HEK293 (cell line): ENCODE measurements at regions not wholly inside any gene's neighbourhood (a gene's known extent, or its start where the extent isn't known, plus 50 kb on each side); places are given as distances from the start of the nearest gene placed in this dataset.

ENCODE experiments used
- CTCF ChIA-PET: fragments of 350-600 bp; formaldehyde crosslinking; extraction: SDS; loops from one replicate; lab custom pipeline; 2021; ENCODE audit warnings: antibody characterized with exemption; lab: Yijun Ruan, JAX
- POLR2A ChIA-PET: fragments of 300-600 bp; formaldehyde crosslinking; extraction: SDS; loops from one replicate; lab custom pipeline; 2020; ENCODE audit warnings: antibody characterized with exemption, inconsistent platforms; lab: Yijun Ruan, JAX
- H3K27ac ChIP-seq: fragments of 200-500 bp; sonication (Bioruptor generic); 2 replicates; pipeline ENCODE4 v1.5.1; 2014; ENCODE audit warnings: low read depth, low read length, control low read depth, inconsistent platforms; ENCODE audit errors: extremely low read depth
- H3K36me3 ChIP-seq, 2 experiments: fragments of 200-500 bp in 1 of 2; sonication (Bioruptor generic) in 1 of 2; 1 replicate in 1 of 2; 2 replicates in 1 of 2; pipeline ENCODE4 v1.5.1; 2014 to 2017; ENCODE audit warnings: inconsistent platforms in 2 of 2, low read length in 2 of 2; ENCODE audit not compliant: control insufficient read depth in 2 of 2, insufficient read depth in 1 of 2
- H3K4me1 ChIP-seq: fragments of 200-500 bp; sonication (Bioruptor generic); 2 replicates; pipeline ENCODE4 v1.5.1; 2014; ENCODE audit warnings: mild to moderate bottlenecking, low read length, inconsistent platforms; ENCODE audit not compliant: control insufficient read depth, insufficient read depth
- H3K4me3 ChIP-seq: 2 replicates; pipeline ENCODE4 v1.5.1; 2011; ENCODE audit warnings: low read depth, mild to moderate bottlenecking, control low read depth, low read length, moderate library complexity
- H3K9me3 ChIP-seq: fragments of 200-500 bp; sonication (Bioruptor generic); 2 replicates; pipeline ENCODE4 v1.5.1; 2014; ENCODE audit warnings: low read depth, low read length, inconsistent platforms; ENCODE audit not compliant: control insufficient read depth, insufficient read depth
- HIC1 ChIP-seq: fragments of 450-650 bp; formaldehyde crosslinking; IDR thresholded peaks from 2 replicates; pipeline ENCODE4 v1.5.1; 2016; ENCODE audit warnings: missing biosample characterization, missing genetic modification characterization
- PRDM4 ChIP-seq: fragments of 450-650 bp; formaldehyde crosslinking; IDR thresholded peaks from 2 replicates; pipeline ENCODE4 v1.5.1; 2017; ENCODE audit warnings: missing biosample characterization, missing genetic modification characterization
- PRDM6 ChIP-seq: fragments of 450-650 bp; formaldehyde crosslinking; IDR thresholded peaks from 2 replicates; pipeline ENCODE4 v1.5.1; 2017; ENCODE audit warnings: missing biosample characterization, missing genetic modification characterization
- ZBTB7A ChIP-seq: fragments of 450-650 bp; formaldehyde crosslinking; IDR thresholded peaks from 2 replicates; pipeline ENCODE4 v1.5.1; 2016; ENCODE audit warnings: low read depth, missing biosample characterization, missing genetic modification characterization
- ZBTB8A ChIP-seq: fragments of 450-650 bp; formaldehyde crosslinking; IDR thresholded peaks from 2 replicates; pipeline ENCODE4 v1.5.1; 2016; ENCODE audit warnings: missing biosample characterization, missing genetic modification characterization
- ZIC2 ChIP-seq: fragments of 450-650 bp; formaldehyde crosslinking; IDR thresholded peaks from 2 replicates; pipeline ENCODE4 v1.5.1; 2016; ENCODE audit warnings: missing biosample characterization, missing genetic modification characterization
- ZNF155 ChIP-seq: fragments of 450-650 bp; formaldehyde crosslinking; IDR thresholded peaks from 2 replicates; pipeline ENCODE4 v1.5.1; 2016; ENCODE audit warnings: missing biosample characterization, missing genetic modification characterization
- ZNF211 ChIP-seq: fragments of 450-650 bp; formaldehyde crosslinking; IDR thresholded peaks from 2 replicates; pipeline ENCODE4 v1.5.1; 2016; ENCODE audit warnings: low read depth, missing biosample characterization, missing genetic modification characterization
- ZNF24 ChIP-seq: fragments of 450-650 bp; formaldehyde crosslinking; IDR thresholded peaks from 2 replicates; pipeline ENCODE4 v1.5.1; 2016; ENCODE audit warnings: missing biosample characterization, missing genetic modification characterization
- ZNF302 ChIP-seq: fragments of 450-650 bp; formaldehyde crosslinking; IDR thresholded peaks from 2 replicates; pipeline ENCODE4 v1.5.1; 2016; ENCODE audit warnings: missing biosample characterization, missing genetic modification characterization, low read depth
- ZNF391 ChIP-seq: fragments of 450-650 bp; formaldehyde crosslinking; IDR thresholded peaks from 2 replicates; pipeline ENCODE4 v1.5.1; 2016; ENCODE audit warnings: low read depth, missing biosample characterization, missing genetic modification characterization, borderline replicate concordance
- ZNF394 ChIP-seq: fragments of 450-650 bp; formaldehyde crosslinking; IDR thresholded peaks from 2 replicates; pipeline ENCODE4 v1.5.1; 2016; ENCODE audit warnings: missing biosample characterization, missing genetic modification characterization, mild to moderate bottlenecking, moderate library complexity, borderline replicate concordance
- ZNF501 ChIP-seq: fragments of 450-650 bp; formaldehyde crosslinking; IDR thresholded peaks from 2 replicates; pipeline ENCODE4 v1.5.1; 2016; ENCODE audit warnings: missing biosample characterization, missing genetic modification characterization
- ZNF521 ChIP-seq: fragments of 450-650 bp; formaldehyde crosslinking; IDR thresholded peaks from 2 replicates; pipeline ENCODE4 v1.5.1; 2017; ENCODE audit warnings: missing biosample characterization, mild to moderate bottlenecking, missing genetic modification characterization
- ZNF585B ChIP-seq: fragments of 450-650 bp; formaldehyde crosslinking; IDR thresholded peaks from 2 replicates; pipeline ENCODE4 v1.5.1; 2016; ENCODE audit warnings: missing biosample characterization, missing genetic modification characterization
- ZNF610 ChIP-seq: fragments of 450-650 bp; formaldehyde crosslinking; IDR thresholded peaks from 2 replicates; pipeline ENCODE4 v1.5.1; 2016; ENCODE audit warnings: missing biosample characterization, missing genetic modification characterization, borderline replicate concordance
- ZNF626 ChIP-seq: fragments of 450-650 bp; sonication (Bioruptor Pico); formaldehyde crosslinking; IDR thresholded peaks from 2 replicates; pipeline ENCODE4 v1.5.1; 2018; ENCODE audit warnings: missing biosample characterization, missing genetic modification characterization, inconsistent platforms
- ZNF629 ChIP-seq: fragments of 450-650 bp; formaldehyde crosslinking; IDR thresholded peaks from 2 replicates; pipeline ENCODE4 v1.5.1; 2017; ENCODE audit warnings: missing biosample characterization, missing genetic modification characterization
- ZNF639 ChIP-seq: fragments of 450-650 bp; formaldehyde crosslinking; IDR thresholded peaks from 2 replicates; pipeline ENCODE4 v1.5.1; 2016; ENCODE audit warnings: missing biosample characterization, missing genetic modification characterization
- ZNF664 ChIP-seq: fragments of 450-650 bp; formaldehyde crosslinking; IDR thresholded peaks from 2 replicates; pipeline ENCODE4 v1.5.1; 2016; ENCODE audit warnings: missing biosample characterization, missing genetic modification characterization
- ZSCAN4 ChIP-seq: fragments of 450-650 bp; formaldehyde crosslinking; IDR thresholded peaks from 2 replicates; pipeline ENCODE4 v1.5.1; 2017; ENCODE audit warnings: missing biosample characterization, missing genetic modification characterization

GRCh38 chr3:180335050-180335449 is 266.9 kb upstream of the TTC14 start:
- no peaks in the 10 kb centered on the region for H3K4me1 ChIP-seq
- ChIA-PET CTCF (no interaction called here), POLR2A (no interaction called here)
- no peak overlapping the region for H3K4me3 ChIP-seq
- no peaks in the 10 kb centered on the region for H3K9me3 ChIP-seq
- TF ChIP-seq ZNF391 (tag by site-specific recombination) (no peak), ZNF211 (tag by site-specific recombination) (no peak), ZNF664 (tag by site-specific recombination) (no peak), HIC1 (tag by site-specific recombination) (no peak)
- TF ChIP-seq, all 188 proteins: peak for 0
- no peak overlapping the region for H3K27ac ChIP-seq
- no peaks in the 10 kb centered on the region for H3K36me3 ChIP-seq

- Histone ChIP-seq H3K4me3 (no peak overlapping the region), H3K36me3 (no peaks in the 10 kb centered on the region), H3K4me1 (no peaks in the 10 kb centered on the region), H3K9me3 (no peaks in the 10 kb centered on the region), H3K27ac (no peak overlapping the region)
- TF ChIP-seq PRDM6 = no peak
- TF ChIP-seq ZNF24 (tag by site-specific recombination) = no peak
- TF ChIP-seq ZNF302 (tag by site-specific recombination) = no peak
- TF ChIP-seq ZNF155 = no peak
- ChIA-PET CTCF (no interaction called here), POLR2A (no interaction called here)
These were observed 261.6 kb upstream of the TTC14 start for GRCh38 chr3:180340395-180340794.

GRCh38 chr3:180341516-180341915 is 260.4 kb upstream of the TTC14 start:
- ChIA-PET CTCF (no interaction called here), POLR2A (interaction anchor here (0.6 kb wide), 1 partner anchor 436 kb away, joined by 3 read pairs; no protein-coding TSS in a partner anchor)
- no peaks in the 10 kb centered on the region for H3K4me1 ChIP-seq
- no peak overlapping the region for H3K27ac ChIP-seq
- H3K9me3 ChIP-seq = no peaks in the 10 kb centered on the region
- no peaks in the 10 kb centered on the region for H3K36me3 ChIP-seq
- no peak overlapping the region for H3K4me3 ChIP-seq
- TF ChIP-seq ZBTB7A (tag by site-specific recombination) (no peak), ZNF639 (tag by site-specific recombination) (no peak), ZNF626 (tag by site-specific recombination) (no peak), ZNF24 (tag by site-specific recombination) (no peak), ZNF394 (no peak), ZNF391 (tag by site-specific recombination) (no peak), ZSCAN4 (tag by site-specific recombination) (no peak), ZNF501 (tag by site-specific recombination) (no peak), ZNF585B (tag by site-specific recombination) (no peak), PRDM6 (no peak), ZBTB8A (no peak), ZNF610 (tag by site-specific recombination) (no peak), ZIC2 (tag by site-specific recombination) (no peak), ZNF521 (tag by site-specific recombination) (no peak), PRDM4 (no peak), ZNF629 (tag by site-specific recombination) (no peak)
- TF ChIP-seq, all 188 proteins: peak for 0
